ENCODE measurements at regions not wholly inside any gene's neighbourhood (a gene's known extent, or its start where the extent isn't known, plus 50 kb on each side); places are given as distances from the start of the nearest gene placed in this dataset.

- no peak for TF ChIP-seq CTCF (IDR thresholded peaks at IDR 0.05; ENCODE audit: insufficient read depth, low read depth, low read length)
- TF ChIP-seq EZH2 (IDR thresholded peaks at IDR 0.05; ENCODE audit: insufficient read depth, low read length): no peak
Measured at GRCh38 chr20:25985597-25985996, 288.9 kb upstream of the ZNF337 start.
